Tibial artery (tissue), 4 donors: ENCODE measurements at regions not wholly inside any gene's neighbourhood (a gene's known extent, or its start where the extent isn't known, plus 50 kb on each side); places are given as distances from the start of the nearest gene placed in this dataset.

Source experiments
- DNase-seq, 2 donors: peaks; one replicate each; pipeline ENCODE4 v3.0.0-alpha.2; 2019
- H3K27ac ChIP-seq, 2 donors: fragments of 200-600 bp; sonication (generic) in 1 of 2; 1 replicate in 1 of 2; 2 replicates in 1 of 2; pipeline ENCODE4 v1.5.1; 2018 to 2019; ENCODE audit warnings: mild to moderate bottlenecking in 1 of 2
- H3K27me3 ChIP-seq, 2 donors: fragments of 200-600 bp; sonication (generic) in 1 of 2; one replicate each; pipeline versions ENCODE4 v1.5.1 to v1.6.0; 2016 to 2019
- H3K36me3 ChIP-seq, 3 donors: fragments of 200-600 bp; sonication (generic) in 2 of 3; one replicate each; pipeline ENCODE4 v1.5.1; 2016 to 2019; ENCODE audit warnings: mild to moderate bottlenecking in 2 of 3
- H3K4me1 ChIP-seq, 4 donors: fragments of 200-600 bp; sonication (generic) in 2 of 4; 1 replicate in 3 of 4; 2 replicates in 1 of 4; pipeline ENCODE4 v1.5.1; 2016 to 2019
- H3K4me3 ChIP-seq, 2 donors: fragments of 200-600 bp; sonication (generic) in 1 of 2; 1 replicate in 1 of 2; 2 replicates in 1 of 2; pipeline ENCODE4 v1.5.1; 2018 to 2019; ENCODE audit warnings: mild to moderate bottlenecking in 2 of 2
- H3K9me3 ChIP-seq, 3 donors: fragments of 200-600 bp; sonication (generic) in 1 of 3; one replicate each; pipeline ENCODE4 v1.5.1; 2016 to 2019
- CTCF ChIP-seq, 2 experiments: fragments of 200-600 bp in 1 of 2; fragments of 450-650 bp in 1 of 2; IDR thresholded peaks; one replicate each; pipeline ENCODE4 v1.5.1; 2017 to 2019; ENCODE audit warnings: antibody characterized with exemption in 2 of 2, mild to moderate bottlenecking in 1 of 2, moderate library complexity in 1 of 2
- intact Hi-C: fragments of 100-400 bp; cut with DNase I; formaldehyde crosslinking; loops from one replicate; pipeline ENCODE4 v1.15.0; 2023; ENCODE audit warnings: low total_unique reads

DNA sequence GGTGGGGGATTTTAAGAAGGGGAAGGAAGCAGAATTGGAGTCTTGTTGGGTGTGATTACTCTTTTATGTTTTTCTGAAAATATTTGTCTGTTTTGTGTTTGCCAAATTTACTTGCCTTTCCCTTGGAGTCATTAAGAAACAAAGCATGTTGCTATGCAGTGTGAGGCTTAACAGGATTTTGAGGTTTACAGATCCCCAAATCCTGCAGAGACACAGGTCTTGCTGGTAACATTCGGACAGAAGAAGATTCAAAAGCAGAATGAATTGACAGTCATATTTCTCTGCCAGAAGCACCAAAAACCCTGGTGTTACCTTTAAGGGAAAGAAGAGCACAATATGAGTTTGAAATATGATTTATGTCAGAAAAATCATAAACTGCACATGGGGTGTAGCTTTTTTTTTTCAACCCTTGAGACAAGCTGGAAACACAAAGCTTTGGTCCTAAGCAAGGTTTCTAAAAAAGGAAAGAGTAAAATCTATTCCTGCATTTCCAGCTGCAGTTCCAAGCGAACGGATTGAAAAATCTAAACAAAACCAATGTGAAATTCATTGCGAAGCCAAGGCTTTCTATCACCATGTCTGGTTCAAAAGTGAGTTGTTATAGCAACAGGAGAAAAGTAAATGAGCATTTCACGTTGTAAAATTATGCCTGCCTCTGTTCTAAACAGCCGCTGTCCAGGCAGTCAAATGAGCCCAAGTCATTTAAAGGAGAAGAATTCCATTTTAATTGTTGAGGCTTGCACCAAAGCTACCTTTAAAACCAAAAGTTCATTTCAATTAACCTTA lies 358.9 kb upstream of the SASH1 start:
- Histone ChIP-seq H3K36me3 (no peaks in the 10 kb centered on the region), H3K9me3 (no peaks in the 10 kb centered on the region), H3K27ac (no peak overlapping the region), H3K4me1 (peaks cover 0 to 8% (median 0%) of the 10 kb centered on the region in 4 donors), H3K27me3 (no peaks in the 10 kb centered on the region), H3K4me3 (no peak overlapping the region)
- no peak for TF ChIP-seq CTCF (IDR thresholded peaks at IDR 0.05)
- intact Hi-C loops, result no loop called here
- DNase-seq, result no peak

DNA sequence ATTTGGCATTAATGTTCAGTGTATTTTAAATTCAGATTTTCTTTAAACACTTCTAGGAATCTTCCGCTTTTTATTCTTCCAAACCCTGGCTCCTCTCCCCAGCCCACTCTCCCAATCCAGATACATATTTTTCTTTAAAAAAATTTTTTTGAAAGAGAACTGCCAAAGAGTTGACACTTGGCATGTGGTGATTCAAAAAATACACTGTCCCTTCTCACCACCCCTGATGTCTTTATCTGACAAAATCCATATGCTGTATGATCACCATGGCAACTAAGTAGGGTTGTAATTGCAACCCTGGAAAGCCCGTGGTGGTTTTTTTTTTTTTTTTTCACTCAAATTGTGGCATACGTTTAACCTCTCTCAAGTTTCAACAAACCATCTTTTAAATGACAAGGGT lies 355.8 kb upstream of the SASH1 start:
- Histone ChIP-seq H3K4me1 (peaks cover 0 to 8% (median 0%) of the 10 kb centered on the region in 4 donors), H3K27me3 (no peaks in the 10 kb centered on the region), H3K36me3 (no peaks in the 10 kb centered on the region), H3K27ac (no peak overlapping the region), H3K9me3 (no peaks in the 10 kb centered on the region), H3K4me3 (no peak overlapping the region)
- no peak for DNase-seq
- intact Hi-C loops, result no loop called here
- TF ChIP-seq CTCF (IDR thresholded peaks at IDR 0.05), result no peak

- H3K36me3 ChIP-seq, result no peaks in the 10 kb centered on the region
- no peaks in the 10 kb centered on the region for H3K4me1 ChIP-seq
- no peak for DNase-seq
- H3K27ac ChIP-seq, result no peak overlapping the region
- no peaks in the 10 kb centered on the region for H3K9me3 ChIP-seq
- TF ChIP-seq CTCF (IDR thresholded peaks at IDR 0.05), result no peak
- intact Hi-C loops, result no loop called here
- H3K27me3 ChIP-seq, result no peaks in the 10 kb centered on the region
- H3K4me3 ChIP-seq, result no peak overlapping the region
Observed at GRCh38 chr6:147990159-147990558, 352.5 kb upstream of the SASH1 start.

GRCh38 chr6:147991961-147992360 lies 350.7 kb upstream of the SASH1 start:
- Histone ChIP-seq H3K9me3 (no peaks in the 10 kb centered on the region), H3K4me3 (no peak overlapping the region), H3K4me1 (no peaks in the 10 kb centered on the region), H3K36me3 (no peaks in the 10 kb centered on the region), H3K27me3 (no peaks in the 10 kb centered on the region), H3K27ac (no peak overlapping the region)
- no peak for TF ChIP-seq CTCF (IDR thresholded peaks at IDR 0.05)
- intact Hi-C loops, result no loop called here
- no peak for DNase-seq

- no peak overlapping the region for H3K4me3 ChIP-seq
- no peak for DNase-seq
- no peak for TF ChIP-seq CTCF (IDR thresholded peaks at IDR 0.05)
- no peak overlapping the region for H3K27ac ChIP-seq
- no peaks in the 10 kb centered on the region for H3K4me1 ChIP-seq
- H3K36me3 ChIP-seq, result no peaks in the 10 kb centered on the region
- no peaks in the 10 kb centered on the region for H3K27me3 ChIP-seq
- intact Hi-C loops, result no loop called here
- no peaks in the 10 kb centered on the region for H3K9me3 ChIP-seq
Observed at GRCh38 chr6:147999001-147999540, 343.6 kb upstream of the SASH1 start.
